Neural cell (in vitro differentiated cells): ENCODE measurements at regions not wholly inside any gene's neighbourhood (a gene's known extent, or its start where the extent isn't known, plus 50 kb on each side); places are given as distances from the start of the nearest gene placed in this dataset.

Experiments
- EP300 ChIP-seq: fragments of 450-650 bp; conservative IDR thresholded peaks from 2 replicates; pipeline ENCODE4 v1.6.1; 2014; ENCODE audit warnings: antibody characterized with exemption, mild to moderate bottlenecking, moderate library complexity; ENCODE audit not compliant: poor library complexity, severe bottlenecking
- MXI1 ChIP-seq: fragments of 450-650 bp; conservative IDR thresholded peaks from 2 replicates; pipeline ENCODE4 v1.6.1; 2014; ENCODE audit warnings: antibody characterized with exemption, mild to moderate bottlenecking; ENCODE audit not compliant: poor library complexity, severe bottlenecking
- POLR2AphosphoS5 ChIP-seq: IDR thresholded peaks from 2 replicates; pipeline ENCODE4 v1.6.1; 2012
- RAD21 ChIP-seq: fragments of 450-650 bp; conservative IDR thresholded peaks from 2 replicates; pipeline ENCODE4 v1.6.1; 2014; ENCODE audit warnings: antibody characterized with exemption, mild to moderate bottlenecking, moderate library complexity
- SMC3 ChIP-seq: fragments of 450-650 bp; conservative IDR thresholded peaks from 2 replicates; pipeline ENCODE4 v1.6.1; 2014; ENCODE audit warnings: antibody characterized with exemption, mild to moderate bottlenecking, moderate library complexity; ENCODE audit not compliant: poor library complexity
- TF ChIP-seq, protein P1 (sequence below): fragments of 450-650 bp; IDR thresholded peaks from 2 replicates; pipeline ENCODE4 v1.5.1; 2014; ENCODE audit warnings: antibody characterized with exemption, mild to moderate bottlenecking, moderate library complexity; ENCODE audit not compliant: poor library complexity, severe bottlenecking
- TF ChIP-seq, protein P2 (sequence below): IDR thresholded peaks from 2 replicates; pipeline ENCODE4 v1.6.1; 2012; ENCODE audit warnings: borderline replicate concordance

DNA sequence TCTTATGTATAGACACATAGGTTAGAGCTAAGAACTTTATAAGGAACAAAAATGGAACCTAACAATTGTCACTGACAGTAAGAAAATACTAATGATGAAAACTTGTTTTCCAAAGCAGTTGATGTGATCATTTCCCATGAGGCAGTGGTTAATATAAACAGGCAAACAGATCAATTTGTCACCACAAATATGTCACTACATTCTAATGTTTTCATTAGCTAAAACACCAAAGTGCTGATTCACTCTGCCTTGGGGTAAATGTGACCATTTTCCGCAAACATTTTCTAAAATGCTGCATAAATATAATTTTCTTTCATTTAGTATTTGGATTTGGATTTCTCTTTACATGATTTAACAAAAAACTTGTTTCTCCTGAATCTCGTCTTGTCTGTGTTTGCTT is 408.9 kb upstream of the CTSO start:
- TF ChIP-seq, protein P1, sequence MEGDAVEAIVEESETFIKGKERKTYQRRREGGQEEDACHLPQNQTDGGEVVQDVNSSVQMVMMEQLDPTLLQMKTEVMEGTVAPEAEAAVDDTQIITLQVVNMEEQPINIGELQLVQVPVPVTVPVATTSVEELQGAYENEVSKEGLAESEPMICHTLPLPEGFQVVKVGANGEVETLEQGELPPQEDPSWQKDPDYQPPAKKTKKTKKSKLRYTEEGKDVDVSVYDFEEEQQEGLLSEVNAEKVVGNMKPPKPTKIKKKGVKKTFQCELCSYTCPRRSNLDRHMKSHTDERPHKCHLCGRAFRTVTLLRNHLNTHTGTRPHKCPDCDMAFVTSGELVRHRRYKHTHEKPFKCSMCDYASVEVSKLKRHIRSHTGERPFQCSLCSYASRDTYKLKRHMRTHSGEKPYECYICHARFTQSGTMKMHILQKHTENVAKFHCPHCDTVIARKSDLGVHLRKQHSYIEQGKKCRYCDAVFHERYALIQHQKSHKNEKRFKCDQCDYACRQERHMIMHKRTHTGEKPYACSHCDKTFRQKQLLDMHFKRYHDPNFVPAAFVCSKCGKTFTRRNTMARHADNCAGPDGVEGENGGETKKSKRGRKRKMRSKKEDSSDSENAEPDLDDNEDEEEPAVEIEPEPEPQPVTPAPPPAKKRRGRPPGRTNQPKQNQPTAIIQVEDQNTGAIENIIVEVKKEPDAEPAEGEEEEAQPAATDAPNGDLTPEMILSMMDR: no peak
- TF ChIP-seq MXI1 (no peak), EP300 (no peak), RAD21 (no peak), POLR2AphosphoS5 (no peak), SMC3 (no peak)
- TF ChIP-seq, protein P2, sequence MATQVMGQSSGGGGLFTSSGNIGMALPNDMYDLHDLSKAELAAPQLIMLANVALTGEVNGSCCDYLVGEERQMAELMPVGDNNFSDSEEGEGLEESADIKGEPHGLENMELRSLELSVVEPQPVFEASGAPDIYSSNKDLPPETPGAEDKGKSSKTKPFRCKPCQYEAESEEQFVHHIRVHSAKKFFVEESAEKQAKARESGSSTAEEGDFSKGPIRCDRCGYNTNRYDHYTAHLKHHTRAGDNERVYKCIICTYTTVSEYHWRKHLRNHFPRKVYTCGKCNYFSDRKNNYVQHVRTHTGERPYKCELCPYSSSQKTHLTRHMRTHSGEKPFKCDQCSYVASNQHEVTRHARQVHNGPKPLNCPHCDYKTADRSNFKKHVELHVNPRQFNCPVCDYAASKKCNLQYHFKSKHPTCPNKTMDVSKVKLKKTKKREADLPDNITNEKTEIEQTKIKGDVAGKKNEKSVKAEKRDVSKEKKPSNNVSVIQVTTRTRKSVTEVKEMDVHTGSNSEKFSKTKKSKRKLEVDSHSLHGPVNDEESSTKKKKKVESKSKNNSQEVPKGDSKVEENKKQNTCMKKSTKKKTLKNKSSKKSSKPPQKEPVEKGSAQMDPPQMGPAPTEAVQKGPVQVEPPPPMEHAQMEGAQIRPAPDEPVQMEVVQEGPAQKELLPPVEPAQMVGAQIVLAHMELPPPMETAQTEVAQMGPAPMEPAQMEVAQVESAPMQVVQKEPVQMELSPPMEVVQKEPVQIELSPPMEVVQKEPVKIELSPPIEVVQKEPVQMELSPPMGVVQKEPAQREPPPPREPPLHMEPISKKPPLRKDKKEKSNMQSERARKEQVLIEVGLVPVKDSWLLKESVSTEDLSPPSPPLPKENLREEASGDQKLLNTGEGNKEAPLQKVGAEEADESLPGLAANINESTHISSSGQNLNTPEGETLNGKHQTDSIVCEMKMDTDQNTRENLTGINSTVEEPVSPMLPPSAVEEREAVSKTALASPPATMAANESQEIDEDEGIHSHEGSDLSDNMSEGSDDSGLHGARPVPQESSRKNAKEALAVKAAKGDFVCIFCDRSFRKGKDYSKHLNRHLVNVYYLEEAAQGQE: no peak
